CD4-positive, alpha-beta T cell (primary cell): ENCODE measurements at regions not wholly inside any gene's neighbourhood (a gene's known extent, or its start where the extent isn't known, plus 50 kb on each side); places are given as distances from the start of the nearest gene placed in this dataset.
A peak's percentile ranks its signal among the peaks of the same experiment; 100 is the strongest.

Experiments used
- ATAC-seq: fragments of 200-7000 bp; cut with Tn5 transposase; one replicate; pipeline ENCODE4 v1.10.0; 2022; ENCODE audit warnings: mild to moderate bottlenecking; ENCODE audit not compliant: poor library complexity
- CTCF ChIA-PET: fragments of 350-600 bp; sonication (Branson Sonifier 250); formaldehyde crosslinking; loops from one replicate; lab custom pipeline; 2021; ENCODE audit warnings: antibody characterized with exemption, inconsistent platforms; lab: Charles Lee
- POLR2A ChIA-PET: fragments of 350-600 bp; sonication (Branson Sonifier 250); formaldehyde crosslinking; loops from one replicate; lab custom pipeline; 2021; ENCODE audit warnings: antibody characterized with exemption, inconsistent platforms; lab: Charles Lee
- DNase-seq, 14 experiments: peaks; one replicate each; pipeline ENCODE4 v3.0.0-alpha.2; 2013 to 2020; ENCODE audit warnings: mixed read lengths in 2 of 14
- H3K27ac ChIP-seq, 2 donors: one replicate each; pipeline versions ENCODE4 v1.5.1 to v1.7.0; 2013; ENCODE audit warnings: low read length in 2 of 2, low read depth in 1 of 2, mild to moderate bottlenecking in 1 of 2
- H3K27me3 ChIP-seq, 2 experiments: 1 replicate in 1 of 2; 2 replicates in 1 of 2; pipeline versions ENCODE4 v1.6.1 to v1.7.0; 2013; ENCODE audit warnings: low read length in 2 of 2, control low read depth in 1 of 2, mild to moderate bottlenecking in 1 of 2, moderate library complexity in 1 of 2; ENCODE audit not compliant: insufficient read depth in 2 of 2, control insufficient read depth in 1 of 2
- H3K36me3 ChIP-seq: one replicate; pipeline ENCODE4 v1.6.1; 2013; ENCODE audit warnings: low read length, control low read depth; ENCODE audit not compliant: insufficient read depth
- H3K4me1 ChIP-seq: one replicate; pipeline ENCODE4 v1.6.1; 2013; ENCODE audit warnings: low read length, control low read depth; ENCODE audit not compliant: insufficient read depth
- H3K4me3 ChIP-seq: one replicate; pipeline ENCODE4 v1.5.1; 2013; ENCODE audit warnings: mild to moderate bottlenecking, low read length, moderate library complexity
- H3K9me3 ChIP-seq, 2 experiments: 1 replicate in 1 of 2; 2 replicates in 1 of 2; pipeline versions ENCODE4 v1.6.1 to v1.7.0; 2013; ENCODE audit warnings: low read length in 2 of 2, mild to moderate bottlenecking in 2 of 2, control low read depth in 1 of 2, moderate library complexity in 1 of 2; ENCODE audit not compliant: control insufficient read depth in 1 of 2, insufficient read depth in 1 of 2
- H3K27ac Mint-ChIP-seq: one replicate; pipeline ENCODE4 v1.8.0; 2020; ENCODE audit warnings: mixed read lengths
- H3K27me3 Mint-ChIP-seq: one replicate; pipeline ENCODE4 v1.8.0; 2021; ENCODE audit warnings: mixed read lengths
- H3K36me3 Mint-ChIP-seq: one replicate; pipeline ENCODE4 v1.8.0; 2021; ENCODE audit warnings: low read depth, mixed read lengths
- H3K4me1 Mint-ChIP-seq: one replicate; pipeline ENCODE4 v1.8.0; 2021; ENCODE audit warnings: low read depth, mixed read lengths
- H3K4me3 Mint-ChIP-seq: one replicate; pipeline ENCODE4 v1.8.0; 2020; ENCODE audit warnings: mild to moderate bottlenecking, mixed read lengths
- H3K9me3 Mint-ChIP-seq: one replicate; pipeline ENCODE4 v1.8.0; 2020; ENCODE audit warnings: mixed read lengths
- CTCF ChIP-seq: fragments of 200-600 bp; IDR thresholded peaks from one replicate; pipeline ENCODE4 v1.8.0; 2022; ENCODE audit warnings: antibody characterized with exemption, mild to moderate bottlenecking
- intact Hi-C, 2 experiments: fragments of 100-400 bp; cut with DNase I in 1 of 2; cut with micrococcal nuclease in 1 of 2; formaldehyde crosslinking; loops; one replicate each; pipeline versions ENCODE4 v1.15.1 to v1.9.0; 2023 to 2025; cut with DNase I, micrococcal nuclease

DNA sequence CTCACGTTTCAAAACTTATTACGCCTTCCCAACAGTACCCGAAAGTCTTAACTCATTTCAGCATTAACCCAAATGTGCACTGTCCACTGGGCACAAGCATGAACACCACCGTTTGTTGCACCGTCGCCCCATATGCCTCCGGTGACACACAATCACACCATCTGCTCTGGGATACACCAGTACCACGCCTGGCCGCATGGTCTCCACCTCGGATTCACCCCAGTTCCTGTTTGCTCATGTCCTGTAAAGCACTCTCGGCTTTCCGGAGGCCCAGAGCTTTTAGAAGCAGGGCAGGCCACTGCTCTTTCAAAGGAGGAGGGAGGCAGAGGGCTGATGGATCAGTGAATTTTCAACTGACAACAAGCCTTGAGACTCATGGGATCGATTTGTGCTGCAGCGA, 1570.0 kb upstream of the DEFB115 start:
- Mint-ChIP-seq H3K27me3 (no peaks in the 10 kb centered on the region), H3K27ac (no peak overlapping the region), H3K36me3 (no peaks in the 10 kb centered on the region), H3K9me3 (peaks cover 9% of the 10 kb centered on the region), H3K4me1 (no peaks in the 10 kb centered on the region), H3K4me3 (no peak overlapping the region)
- H3K9me3 ChIP-seq: peaks cover 0 to 36% of the 10 kb centered on the region in 2 experiments
- H3K36me3 ChIP-seq: no peaks in the 10 kb centered on the region
- no peak overlapping the region for H3K4me3 ChIP-seq
- no peaks in the 10 kb centered on the region for H3K4me1 ChIP-seq
- intact Hi-C loops: no loop called here
- TF ChIP-seq CTCF: no peak
- CTCF ChIA-PET: no interaction called here
- no peak overlapping the region for H3K27ac ChIP-seq
- no peaks in the 10 kb centered on the region for H3K27me3 ChIP-seq
- ATAC-seq: no peak
- POLR2A ChIA-PET: no interaction called here
- no peak for DNase-seq

GRCh38 chr20:29689411-29690225, 1567.8 kb upstream of the DEFB115 start:
- ATAC-seq: peak; percentile 52
- no peak overlapping the region for H3K4me3 Mint-ChIP-seq

GRCh38 chr20:29690274-29690673, 1567.2 kb upstream of the DEFB115 start:
- peaks cover 0 to 36% of the 10 kb centered on the region in 2 experiments for H3K9me3 ChIP-seq
- CTCF ChIA-PET: no interaction called here

More at GRCh38 chr20:29689411-29690225, 1567.8 kb upstream of the DEFB115 start:
- no peaks in the 10 kb centered on the region for H3K36me3 ChIP-seq
- no peak overlapping the region for H3K27ac ChIP-seq
- ChIA-PET CTCF (no interaction called here), POLR2A (no interaction called here)
- no peak overlapping the region for H3K4me3 ChIP-seq
- Mint-ChIP-seq H3K4me1 (no peaks in the 10 kb centered on the region), H3K27ac (peak overlapping the region; percentile 27), H3K36me3 (no peaks in the 10 kb centered on the region), H3K27me3 (no peaks in the 10 kb centered on the region), H3K9me3 (peaks cover 7% of the 10 kb centered on the region)
- H3K9me3 ChIP-seq: peaks cover 0 to 36% of the 10 kb centered on the region in 2 experiments
- DNase-seq: peak in 4 of 14 experiments; percentile 13 to 39 (median 24)
- TF ChIP-seq CTCF: no peak
- H3K4me1 ChIP-seq: no peaks in the 10 kb centered on the region
- no peaks in the 10 kb centered on the region for H3K27me3 ChIP-seq
- intact Hi-C loops: no loop called here

More at GRCh38 chr20:29690274-29690673, 1567.2 kb upstream of the DEFB115 start:
- ATAC-seq (no peak), DNase-seq (no peak)
- no peaks in the 10 kb centered on the region for H3K27me3 ChIP-seq
- no peak overlapping the region for H3K27ac ChIP-seq
- no peaks in the 10 kb centered on the region for H3K36me3 ChIP-seq
- intact Hi-C loops: no loop called here
- Mint-ChIP-seq H3K9me3 (peaks cover 7% of the 10 kb centered on the region), H3K4me3 (no peak overlapping the region), H3K27ac (no peak overlapping the region), H3K27me3 (no peaks in the 10 kb centered on the region), H3K36me3 (no peaks in the 10 kb centered on the region), H3K4me1 (no peaks in the 10 kb centered on the region)
- POLR2A ChIA-PET: no interaction called here
- no peak for TF ChIP-seq CTCF
- no peaks in the 10 kb centered on the region for H3K4me1 ChIP-seq
- no peak overlapping the region for H3K4me3 ChIP-seq
